ENCODE measurements at regions not wholly inside any gene's neighbourhood (a gene's known extent, or its start where the extent isn't known, plus 50 kb on each side); places are given as distances from the start of the nearest gene placed in this dataset.

- DNase-seq, result no peak
- in situ Hi-C loops (cut with MboI; ENCODE audit: low pct_unique_long_range_greater_than_20kb, low sequenced_read_pairs), result loop anchor here (25.0 kb wide), 1 partner anchor 223 kb away; no protein-coding TSS in a partner anchor
Observed at GRCh38 chr2:64860276-64860885, 128.8 kb upstream of the SLC1A4 start.

GRCh38 chr2:64860936-64861335, 128.3 kb upstream of the SLC1A4 start:
- in situ Hi-C loops (cut with MboI; ENCODE audit: low pct_unique_long_range_greater_than_20kb, low sequenced_read_pairs), result loop anchor here (25.0 kb wide), 1 partner anchor 224 kb away; no protein-coding TSS in a partner anchor
- DNase-seq, result no peak

GRCh38 chr2:64861452-64862397, 127.5 kb upstream of the SLC1A4 start:
- in situ Hi-C loops (cut with MboI; ENCODE audit: low pct_unique_long_range_greater_than_20kb, low sequenced_read_pairs), result loop anchor here (25.0 kb wide), 1 partner anchor 224 kb away; no protein-coding TSS in a partner anchor
- no peak for DNase-seq

- in situ Hi-C loops (cut with MboI; ENCODE audit: low pct_unique_long_range_greater_than_20kb, low sequenced_read_pairs), result loop anchor here (25.0 kb wide), 1 partner anchor 225 kb away; no protein-coding TSS in a partner anchor
- peak; percentile 38 for DNase-seq
Observed at GRCh38 chr2:64862623-64863022, 126.6 kb upstream of the SLC1A4 start.

- DNase-seq, result peak; percentile 58
- in situ Hi-C loops (cut with MboI; ENCODE audit: low pct_unique_long_range_greater_than_20kb, low sequenced_read_pairs), result loop anchor here (25.0 kb wide), 1 partner anchor 226 kb away; no protein-coding TSS in a partner anchor
Observed at GRCh38 chr2:64863097-64863820, 125.9 kb upstream of the SLC1A4 start.

- in situ Hi-C loops (cut with MboI; ENCODE audit: low pct_unique_long_range_greater_than_20kb, low sequenced_read_pairs), result loop anchor here (25.0 kb wide), 1 partner anchor 228 kb away; no protein-coding TSS in a partner anchor
- DNase-seq, result peak; percentile 77
Observed at GRCh38 chr2:64865073-64865830, 123.9 kb upstream of the SLC1A4 start.

GRCh38 chr2:64865831-64866345, 123.3 kb upstream of the SLC1A4 start:
- in situ Hi-C loops (cut with MboI; ENCODE audit: low pct_unique_long_range_greater_than_20kb, low sequenced_read_pairs), result loop anchor here (25.0 kb wide), 1 partner anchor 229 kb away; no protein-coding TSS in a partner anchor
- DNase-seq, result no peak

- no peak for DNase-seq
- in situ Hi-C loops (cut with MboI; ENCODE audit: low pct_unique_long_range_greater_than_20kb, low sequenced_read_pairs), result loop anchor here (25.0 kb wide), 1 partner anchor 229 kb away; no protein-coding TSS in a partner anchor
Observed at GRCh38 chr2:64866797-64867196, 122.4 kb upstream of the SLC1A4 start.

GRCh38 chr2:64867253-64867996, 121.8 kb upstream of the SLC1A4 start:
- in situ Hi-C loops (cut with MboI; ENCODE audit: low pct_unique_long_range_greater_than_20kb, low sequenced_read_pairs), result loop anchor here (25.0 kb wide), 1 partner anchor 230 kb away; no protein-coding TSS in a partner anchor
- no peak for DNase-seq

- in situ Hi-C loops (cut with MboI; ENCODE audit: low pct_unique_long_range_greater_than_20kb, low sequenced_read_pairs), result loop anchor here (25.0 kb wide), 1 partner anchor 232 kb away; no protein-coding TSS in a partner anchor
- DNase-seq, result no peak
Observed at GRCh38 chr2:64869126-64869525, 120.1 kb upstream of the SLC1A4 start.

- in situ Hi-C loops (cut with MboI; ENCODE audit: low pct_unique_long_range_greater_than_20kb, low sequenced_read_pairs), result loop anchor here (25.0 kb wide), 1 partner anchor 236 kb away; no protein-coding TSS in a partner anchor
Observed at GRCh38 chr2:64873472-64873924, 115.7 kb upstream of the SLC1A4 start.

GRCh38 chr2:64874593-64874992, 114.6 kb upstream of the SLC1A4 start:
- DNase-seq, result no peak
- in situ Hi-C loops (cut with MboI; ENCODE audit: low pct_unique_long_range_greater_than_20kb, low sequenced_read_pairs), result loop anchor here (25.0 kb wide), 1 partner anchor 237 kb away; no protein-coding TSS in a partner anchor

More at GRCh38 chr2:64873472-64873924, 115.7 kb upstream of the SLC1A4 start:
- DNase-seq, result peak; percentile 86

- in situ Hi-C loops (cut with MboI; ENCODE audit: low pct_unique_long_range_greater_than_20kb, low sequenced_read_pairs), result loop anchor here (25.0 kb wide), 1 partner anchor 513 kb away; no protein-coding TSS in a partner anchor
- no peak for DNase-seq
Observed at GRCh38 chr2:64875368-64875767, 113.8 kb upstream of the SLC1A4 start.

GRCh38 chr2:64876137-64876647, 113.0 kb upstream of the SLC1A4 start:
- in situ Hi-C loops (cut with MboI; ENCODE audit: low pct_unique_long_range_greater_than_20kb, low sequenced_read_pairs), result loop anchor here (25.0 kb wide), 1 partner anchor 514 kb away; no protein-coding TSS in a partner anchor
- DNase-seq, result no peak

GRCh38 chr2:64879745-64880144, 109.5 kb upstream of the SLC1A4 start:
- in situ Hi-C loops (cut with MboI; ENCODE audit: low pct_unique_long_range_greater_than_20kb, low sequenced_read_pairs), result loop anchor here (25.0 kb wide), 1 partner anchor 517 kb away; no protein-coding TSS in a partner anchor
- no peak for DNase-seq

- DNase-seq, result no peak
- in situ Hi-C loops (cut with MboI; ENCODE audit: low pct_unique_long_range_greater_than_20kb, low sequenced_read_pairs), result loop anchor here (25.0 kb wide), 1 partner anchor 518 kb away; no protein-coding TSS in a partner anchor
Observed at GRCh38 chr2:64880193-64880951, 108.8 kb upstream of the SLC1A4 start.

Data from KBM-7 (cell line).